ENCODE measurements at regions not wholly inside any gene's neighbourhood (a gene's known extent, or its start where the extent isn't known, plus 50 kb on each side); places are given as distances from the start of the nearest gene placed in this dataset.

DNA sequence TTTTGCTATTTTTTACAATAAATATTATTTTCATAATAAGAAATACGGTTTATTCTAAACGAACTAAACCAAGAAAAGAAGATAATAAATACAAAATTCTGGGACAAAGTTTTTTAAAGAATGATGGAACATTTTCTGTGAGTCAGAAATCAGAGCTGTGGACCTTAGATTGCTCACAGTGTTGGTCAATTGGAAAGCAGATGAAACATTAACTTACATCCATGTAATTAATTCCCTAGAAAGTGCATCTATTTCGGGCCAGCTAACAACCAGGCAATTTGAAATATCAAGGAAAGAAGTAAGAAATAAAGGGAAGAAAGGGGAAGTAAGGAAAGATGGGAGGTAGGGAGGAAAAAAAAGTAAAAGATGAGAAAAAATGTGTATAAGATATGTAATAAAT is 1569.8 kb upstream of the TENM4 start:
- TF ChIP-seq YY1 (IDR thresholded peaks at IDR 0.05; ENCODE audit: insufficient read depth, insufficient read length) (no peak), SUZ12 (IDR thresholded peaks at IDR 0.05; ENCODE audit: extremely low read depth, insufficient read depth, insufficient read length) (no peak)
